ENCODE measurements at regions not wholly inside any gene's neighbourhood (a gene's known extent, or its start where the extent isn't known, plus 50 kb on each side); places are given as distances from the start of the nearest gene placed in this dataset.

DNA sequence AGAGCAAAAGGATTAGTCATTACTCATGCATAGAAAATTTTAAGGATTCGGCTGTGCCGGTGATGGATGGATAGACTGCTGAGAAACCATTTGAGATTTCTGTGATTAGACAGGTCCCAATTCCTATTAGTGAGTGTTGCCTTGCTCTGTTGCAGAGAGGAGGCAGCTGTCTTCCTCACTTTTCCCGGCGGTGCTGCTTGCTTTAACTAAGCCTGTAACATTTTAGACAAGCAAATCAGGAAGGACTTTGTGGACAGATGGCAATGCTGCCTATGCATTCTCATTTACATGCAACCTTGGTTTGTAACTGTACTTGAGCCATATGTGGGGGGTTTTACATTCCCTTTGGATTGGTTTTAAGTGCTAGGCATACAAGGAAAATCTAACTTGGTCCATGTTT, 1176.3 kb downstream of the CDH18 start:
- DNase-seq, result no peak

GRCh38 chr5:18828351-18828750, 1159.6 kb downstream of the CDH18 start:
- DNase-seq, result no peak

DNA sequence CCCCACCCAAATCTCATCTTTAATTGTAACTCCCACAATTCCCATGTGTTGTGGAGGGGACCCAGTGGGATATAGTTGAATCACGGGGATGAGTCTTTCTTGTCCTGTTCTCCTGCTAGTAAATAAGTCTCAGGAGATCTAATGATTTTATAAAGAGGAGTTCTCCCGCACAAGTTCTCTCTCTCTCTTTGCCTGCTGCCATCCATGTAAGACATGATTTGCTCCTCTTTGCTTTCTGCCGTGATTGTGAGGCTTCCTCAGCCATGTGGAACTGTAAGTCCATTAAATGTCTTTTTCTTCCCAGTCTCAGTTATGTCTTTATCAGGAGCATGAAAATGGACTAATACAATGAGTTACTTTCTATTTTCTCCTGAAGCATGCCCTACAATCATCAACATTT, 1158.5 kb downstream of the CDH18 start:
- no peak for DNase-seq

DNA sequence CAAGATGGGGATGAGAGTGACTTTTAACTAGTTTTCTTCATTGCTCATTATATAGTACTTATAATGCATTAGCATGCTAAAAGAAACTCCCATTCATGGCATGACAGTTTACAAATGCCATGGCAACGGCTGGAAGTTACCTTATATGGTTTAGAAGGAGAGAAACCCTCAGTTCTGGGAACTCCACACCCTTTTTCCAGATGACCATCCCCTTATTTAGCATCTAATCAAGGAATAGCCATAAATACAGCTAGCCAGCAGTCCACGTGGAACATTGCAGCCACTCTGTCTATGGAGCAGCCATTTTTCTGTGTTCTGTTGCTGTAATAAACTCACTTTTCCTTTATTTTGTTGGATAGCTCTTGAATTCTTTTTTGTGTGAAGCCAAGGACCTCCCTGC, 1137.8 kb downstream of the CDH18 start:
- no peak for DNase-seq

GRCh38 chr5:18872978-18873377, 1115.0 kb downstream of the CDH18 start:
- DNase-seq, result no peak

- no peak for DNase-seq
These were observed 1111.4 kb downstream of the CDH18 start for GRCh38 chr5:18876565-18876964.

DNA sequence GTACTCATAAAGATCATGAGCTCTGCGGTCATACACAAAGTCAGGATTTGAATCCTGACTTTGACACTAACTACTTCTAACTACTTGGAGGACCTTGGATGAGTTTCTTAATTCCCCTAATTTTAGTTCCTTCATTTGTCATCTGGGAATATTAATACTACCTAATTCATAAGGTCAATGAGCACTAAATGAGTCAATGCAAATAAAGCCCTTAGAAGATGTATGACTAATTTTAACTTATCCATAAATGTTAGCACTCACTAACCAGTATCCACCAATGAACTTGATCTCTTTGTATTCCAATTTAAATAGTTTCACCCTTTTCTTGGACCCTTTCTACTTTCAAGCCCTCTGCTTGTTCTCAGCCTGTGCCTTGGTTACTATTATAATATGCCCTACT, 1106.4 kb downstream of the CDH18 start:
- DNase-seq, result no peak

DNA sequence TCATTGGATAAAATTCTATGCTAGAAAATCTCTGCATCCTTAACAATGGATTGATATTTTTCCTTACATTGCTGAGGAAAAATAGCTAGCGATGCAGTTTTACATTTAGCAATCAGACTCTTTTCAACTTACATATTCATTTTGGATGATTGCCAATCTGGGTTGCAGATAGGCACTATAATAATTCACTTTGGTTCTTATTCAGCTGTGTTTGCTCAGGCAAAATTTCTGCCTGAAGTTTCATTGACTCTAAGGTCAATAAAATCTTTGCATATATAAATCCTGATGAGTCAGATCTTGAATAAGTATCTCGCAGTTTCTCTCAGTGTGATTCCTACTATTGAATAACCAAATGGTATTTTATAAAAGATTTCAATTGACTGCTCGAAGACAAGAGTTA, 1105.8 kb downstream of the CDH18 start:
- DNase-seq, result no peak

DNA sequence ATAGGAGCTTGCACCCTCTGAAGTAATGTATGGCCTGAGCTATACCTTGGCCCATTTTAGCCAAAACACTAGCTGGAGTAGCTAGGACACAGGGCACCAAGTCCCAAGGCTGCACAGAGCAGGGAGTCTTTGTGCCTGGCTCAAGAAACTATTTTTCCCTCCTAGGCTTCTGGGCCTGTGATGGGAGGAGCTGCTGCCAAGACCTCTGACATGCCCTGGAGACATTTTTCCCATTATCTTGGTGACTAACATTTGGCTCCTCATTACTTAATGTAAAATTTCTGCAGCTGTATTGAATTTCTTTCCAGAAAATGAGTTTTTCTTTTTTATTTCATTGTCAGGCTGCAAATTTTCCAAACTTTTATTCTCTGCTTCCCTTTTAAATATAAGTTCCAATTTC, 1099.2 kb downstream of the CDH18 start:
- DNase-seq, result no peak

GRCh38 chr5:18900644-18901043, 1087.4 kb downstream of the CDH18 start:
- DNase-seq, result no peak

DNA sequence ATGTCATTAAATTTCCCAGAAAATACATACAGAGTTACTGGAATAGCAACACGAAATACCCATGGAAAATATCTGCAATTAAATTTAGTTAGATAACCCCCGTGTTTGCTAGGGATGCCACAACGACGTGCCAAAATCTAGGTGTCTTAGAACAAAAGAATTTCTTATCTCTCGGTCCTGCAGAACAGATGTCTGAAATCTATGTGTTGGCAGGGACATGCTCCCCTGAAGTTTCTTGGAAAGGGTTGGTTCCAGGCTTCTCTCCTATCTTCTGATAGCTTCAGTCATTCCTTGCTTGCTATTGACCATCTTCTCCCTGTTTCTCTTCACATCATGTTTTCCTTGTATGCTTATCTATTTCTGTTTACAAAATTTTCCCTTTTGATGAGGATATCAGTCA, 1067.0 kb downstream of the CDH18 start:
- no peak for DNase-seq

- DNase-seq, result no peak
These were observed 1055.9 kb downstream of the CDH18 start for GRCh38 chr5:18932081-18932480.

- DNase-seq, result no peak
These were observed 1043.2 kb downstream of the CDH18 start for GRCh38 chr5:18944771-18945170.

DNA sequence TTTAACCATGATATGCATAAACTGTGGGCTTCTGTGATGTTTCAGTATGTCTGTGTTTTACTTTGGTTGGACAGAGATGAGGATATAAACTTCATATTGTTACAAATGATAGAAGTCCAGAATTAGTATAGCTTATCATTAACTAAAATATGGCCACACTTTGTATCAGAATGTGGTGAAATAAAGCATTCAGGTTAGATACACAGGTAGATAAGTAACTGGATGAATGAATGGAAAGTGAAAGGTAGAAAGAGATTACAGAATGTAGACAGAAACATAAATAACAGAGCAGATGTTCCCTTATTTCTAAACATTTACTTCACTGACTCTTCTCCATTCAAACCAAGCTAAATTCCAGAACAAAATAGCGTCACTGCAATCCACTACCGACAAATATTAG, 1033.8 kb downstream of the CDH18 start:
- no peak for DNase-seq

DNA sequence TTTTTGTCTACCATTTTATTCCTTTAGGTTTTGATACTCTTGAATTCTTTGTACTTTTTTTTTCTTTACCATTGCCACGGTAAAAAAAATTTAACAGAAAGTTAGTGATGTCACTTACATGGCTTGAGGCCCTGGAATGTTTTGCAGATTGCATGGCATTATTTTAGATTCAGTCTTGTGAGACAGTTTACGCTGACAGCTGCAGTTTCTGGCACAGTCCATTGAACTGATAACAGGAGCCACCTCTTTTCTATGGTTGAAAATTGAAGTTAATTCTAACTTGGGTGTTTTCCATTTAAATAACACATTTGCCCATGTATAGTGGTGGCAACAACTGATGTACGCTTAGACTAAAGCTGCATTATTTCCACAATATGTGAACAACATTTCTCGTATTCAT, 1028.5 kb downstream of the CDH18 start:
- no peak for DNase-seq

DNA sequence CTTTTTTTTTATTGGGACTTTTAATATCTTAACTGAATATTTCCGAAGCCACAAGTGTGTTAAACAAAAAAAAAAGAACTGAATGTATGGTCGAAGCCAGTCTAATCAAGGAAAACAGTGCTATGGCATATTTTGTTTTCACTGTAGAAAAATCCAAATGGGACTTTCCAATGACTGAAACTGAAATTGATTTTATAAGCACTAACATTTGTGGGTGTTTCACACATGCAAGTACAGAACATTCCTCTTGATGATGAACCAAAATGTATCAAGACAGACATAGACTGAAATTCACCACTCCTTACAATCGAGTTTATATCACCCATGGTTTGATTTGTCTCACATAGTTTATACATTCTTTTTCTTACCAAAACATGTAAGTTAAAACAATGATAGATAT, 1026.8 kb downstream of the CDH18 start:
- DNase-seq, result no peak

DNA sequence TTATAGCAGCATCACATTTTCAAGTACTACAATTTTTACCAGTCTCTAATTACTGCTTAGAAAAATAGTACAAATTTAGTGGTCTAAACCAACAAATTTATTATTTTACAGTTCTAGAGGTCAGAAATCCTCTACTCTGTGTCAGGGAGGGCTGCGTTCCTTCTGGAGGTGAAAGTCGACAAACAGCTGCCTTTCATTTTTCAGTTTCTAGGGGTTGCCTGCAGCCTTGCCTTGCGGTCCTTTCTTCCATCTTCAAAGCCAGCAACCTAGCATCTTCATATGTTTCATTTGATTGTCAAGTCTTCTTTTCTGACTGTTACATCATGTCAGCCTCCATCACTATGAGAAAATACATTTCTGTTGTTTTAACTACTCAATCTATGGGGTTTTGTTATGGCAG, 1022.1 kb downstream of the CDH18 start:
- DNase-seq, result no peak

GRCh38 chr5:18967637-18968036, 1020.4 kb downstream of the CDH18 start:
- DNase-seq, result no peak

DNA sequence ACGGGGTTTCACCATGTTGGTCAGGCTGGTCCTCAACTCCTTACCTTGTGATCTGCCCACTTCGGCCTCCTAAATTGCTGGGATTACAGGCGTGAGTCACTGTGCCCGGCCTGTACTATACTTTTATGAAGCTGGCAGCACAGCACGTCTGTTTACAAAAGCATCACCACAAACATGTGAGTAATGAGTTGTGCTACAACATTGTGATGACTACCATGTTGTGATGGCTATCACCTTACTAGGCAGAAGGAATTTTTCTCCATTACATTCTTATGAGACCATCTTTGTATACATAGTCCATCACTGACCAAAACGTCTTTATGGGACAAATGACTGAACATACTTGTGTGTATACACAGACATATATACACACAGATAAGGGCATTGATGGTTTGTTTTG, 1019.0 kb downstream of the CDH18 start:
- no peak for DNase-seq

- no peak for DNase-seq
These were observed 1018.0 kb downstream of the CDH18 start for GRCh38 chr5:18970000-18970399.

- no peak for DNase-seq
These were observed 1015.8 kb downstream of the CDH18 start for GRCh38 chr5:18972177-18972576.

GRCh38 chr5:18975624-18976023, 1012.4 kb downstream of the CDH18 start:
- DNase-seq, result no peak

DNA sequence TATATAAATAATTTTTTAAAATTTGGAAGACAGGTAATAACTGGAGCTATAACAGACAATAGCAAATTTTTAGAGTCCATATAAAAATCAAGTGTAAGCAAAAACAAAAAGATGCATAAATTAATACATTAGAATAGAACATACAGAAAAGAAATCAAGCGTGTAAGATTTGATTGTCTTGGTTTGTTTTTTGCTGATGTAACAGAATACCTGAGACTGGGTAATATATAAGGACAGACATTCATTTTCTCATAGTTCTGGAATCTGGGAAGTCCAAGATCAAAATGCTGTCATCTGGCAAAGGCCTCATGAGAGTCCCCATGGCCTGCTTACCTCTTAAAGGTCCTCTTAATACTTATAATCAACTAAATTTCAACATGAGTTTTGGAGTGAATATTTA, 1010.1 kb downstream of the CDH18 start:
- no peak for DNase-seq

DNA sequence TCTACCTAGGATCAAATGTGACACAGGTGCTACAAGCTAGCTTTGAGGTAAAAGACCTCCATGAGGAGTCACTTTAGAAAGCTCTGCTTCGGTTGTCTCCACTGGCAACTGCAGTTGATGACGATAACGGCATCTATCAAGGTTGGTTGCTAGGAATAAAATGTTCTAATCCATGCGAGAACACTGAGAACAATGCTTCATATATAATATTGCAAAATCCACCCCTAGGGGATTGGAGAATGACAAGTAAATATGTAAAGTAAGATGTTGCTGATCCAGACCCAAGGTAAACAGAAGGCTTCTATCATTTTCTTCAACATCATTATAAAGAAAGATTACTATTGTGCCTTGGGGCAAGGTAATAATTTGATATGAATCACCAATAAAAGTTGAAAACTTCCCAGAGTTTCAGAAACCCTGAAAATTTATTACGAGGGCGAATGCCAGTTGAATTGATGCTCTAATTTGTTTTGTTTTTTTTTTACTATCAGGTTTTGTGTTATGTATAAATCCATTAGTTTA, 1003.4 kb downstream of the CDH18 start:
- no peak for DNase-seq

DNA sequence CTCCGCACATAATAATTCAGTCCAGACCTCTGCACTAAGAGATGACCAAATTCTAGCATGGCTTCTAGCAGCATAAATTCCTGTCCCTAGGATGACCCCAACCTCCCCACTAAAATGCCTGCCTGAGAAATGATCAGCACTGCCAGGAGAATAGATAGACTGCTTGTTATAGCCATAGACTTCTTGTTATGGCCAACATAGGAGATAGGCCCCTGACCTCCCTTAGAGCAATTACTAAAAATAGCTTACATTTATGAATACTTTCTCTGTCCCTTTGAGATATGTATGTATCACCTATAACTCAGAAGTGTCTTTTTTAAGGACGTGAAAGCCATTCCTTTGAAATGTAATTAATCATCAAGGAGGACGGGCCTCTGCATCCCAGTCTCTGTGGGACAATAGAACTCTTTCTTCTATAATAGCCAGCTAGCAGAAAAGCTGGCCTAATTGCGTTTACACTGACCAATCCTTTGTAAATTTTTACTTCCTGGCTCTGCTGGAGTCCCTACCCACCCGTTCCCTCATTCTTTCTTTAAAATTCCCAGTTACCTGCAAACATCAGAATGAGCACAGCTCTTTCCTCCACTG, 1002.7 kb downstream of the CDH18 start:
- no peak for DNase-seq

DNA sequence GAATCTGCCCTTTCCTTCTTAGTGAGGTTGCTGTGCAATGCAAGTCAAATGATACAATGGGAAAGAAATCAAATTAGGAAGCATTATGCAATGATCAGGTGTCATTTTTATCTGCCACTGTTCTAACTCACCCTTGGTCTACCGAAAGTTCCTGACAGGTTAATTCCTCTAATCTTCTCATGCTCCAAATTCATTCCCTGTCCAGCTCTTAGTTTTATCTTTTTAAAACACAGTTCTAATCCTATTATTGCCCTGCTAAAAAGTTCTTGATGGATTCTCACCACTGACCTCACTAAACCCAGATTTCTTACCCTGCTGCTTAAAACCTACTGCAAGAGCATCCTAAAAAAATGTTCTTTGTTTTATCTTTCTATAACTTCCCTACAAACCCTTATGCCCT, 1000.9 kb downstream of the CDH18 start:
- DNase-seq, result no peak

Data from stimulated activated CD4-positive, alpha-beta T cell treated with anti-CD3 and anti-CD28 coated beads, Interleukin-15, amount 100 ng/mL, for 24 hours (primary cell).